ENCODE measurements at regions not wholly inside any gene's neighbourhood (a gene's known extent, or its start where the extent isn't known, plus 50 kb on each side); places are given as distances from the start of the nearest gene placed in this dataset.

DNA sequence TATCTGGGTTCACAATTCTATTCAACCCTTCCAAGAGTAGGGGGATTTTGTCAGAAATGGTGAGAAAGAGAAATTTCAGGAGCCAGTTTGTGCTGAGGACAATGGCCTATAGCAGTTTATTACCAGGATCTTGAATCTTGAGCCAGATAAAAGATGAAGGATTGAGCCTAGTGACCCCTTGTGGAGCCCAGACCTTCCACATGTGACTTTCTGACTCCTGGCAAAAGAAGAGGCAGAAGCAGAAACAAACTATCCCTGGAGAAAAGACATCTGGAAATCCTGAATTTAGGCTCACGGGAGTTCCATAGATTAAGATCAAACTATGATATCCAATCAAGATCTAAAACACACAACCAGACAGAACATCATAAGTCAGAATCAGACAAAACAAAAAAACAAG lies 60.9 kb upstream of the CHRM2 start:
- 9% methylated on average over 1 of the region's 1 CpG for WGBS (ENCODE audit: insufficient coverage, low coverage, low lambda C conversion rate, missing lambda C conversion rate)

DNA sequence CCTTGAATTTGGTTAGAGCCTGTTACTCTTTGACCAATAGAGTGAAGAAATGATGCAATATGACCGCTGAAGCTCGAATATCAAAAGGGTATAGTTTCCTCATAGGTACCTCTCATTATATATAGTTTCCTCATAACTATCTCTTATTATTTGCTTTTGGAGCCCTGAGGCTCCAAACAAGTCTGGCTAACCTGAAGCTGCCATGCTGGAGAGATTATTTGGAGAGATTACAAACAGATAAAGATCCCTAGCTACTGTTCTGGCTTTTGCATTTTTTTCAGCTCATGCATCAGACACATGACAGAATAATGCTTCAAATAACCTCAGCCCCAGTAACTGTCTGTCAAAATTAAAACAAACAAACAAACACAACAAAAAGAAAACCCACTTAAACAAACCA lies 65.4 kb upstream of the CHRM2 start:
- no peaks in the 10 kb centered on the region for H3K9me3 ChIP-seq
- no peak for TF ChIP-seq POLR2A (IDR thresholded peaks at IDR 0.05)
- TF ChIP-seq, protein P1, sequence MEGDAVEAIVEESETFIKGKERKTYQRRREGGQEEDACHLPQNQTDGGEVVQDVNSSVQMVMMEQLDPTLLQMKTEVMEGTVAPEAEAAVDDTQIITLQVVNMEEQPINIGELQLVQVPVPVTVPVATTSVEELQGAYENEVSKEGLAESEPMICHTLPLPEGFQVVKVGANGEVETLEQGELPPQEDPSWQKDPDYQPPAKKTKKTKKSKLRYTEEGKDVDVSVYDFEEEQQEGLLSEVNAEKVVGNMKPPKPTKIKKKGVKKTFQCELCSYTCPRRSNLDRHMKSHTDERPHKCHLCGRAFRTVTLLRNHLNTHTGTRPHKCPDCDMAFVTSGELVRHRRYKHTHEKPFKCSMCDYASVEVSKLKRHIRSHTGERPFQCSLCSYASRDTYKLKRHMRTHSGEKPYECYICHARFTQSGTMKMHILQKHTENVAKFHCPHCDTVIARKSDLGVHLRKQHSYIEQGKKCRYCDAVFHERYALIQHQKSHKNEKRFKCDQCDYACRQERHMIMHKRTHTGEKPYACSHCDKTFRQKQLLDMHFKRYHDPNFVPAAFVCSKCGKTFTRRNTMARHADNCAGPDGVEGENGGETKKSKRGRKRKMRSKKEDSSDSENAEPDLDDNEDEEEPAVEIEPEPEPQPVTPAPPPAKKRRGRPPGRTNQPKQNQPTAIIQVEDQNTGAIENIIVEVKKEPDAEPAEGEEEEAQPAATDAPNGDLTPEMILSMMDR (IDR thresholded peaks at IDR 0.05) = no peak
- no peak overlapping the region for H3K27ac ChIP-seq
- intact Hi-C loops (cut with DNase I) = no loop called here
- H3K27me3 ChIP-seq = no peaks in the 10 kb centered on the region
- WGBS (ENCODE audit: insufficient coverage, low coverage, low lambda C conversion rate, missing lambda C conversion rate) = 57% methylated on average over 2 of the region's 2 CpGs
- H3K36me3 ChIP-seq = no peaks in the 10 kb centered on the region
- DNase-seq (no peak), ATAC-seq (no peak)
- no peaks in the 10 kb centered on the region for H3K4me1 ChIP-seq
- no peak overlapping the region for H3K4me3 ChIP-seq

More for the DNA sequence above, 60.9 kb upstream of the CHRM2 start:
- Histone ChIP-seq H3K4me3 (no peak overlapping the region), H3K36me3 (no peaks in the 10 kb centered on the region), H3K27ac (no peak overlapping the region), H3K9me3 (no peaks in the 10 kb centered on the region), H3K27me3 (no peaks in the 10 kb centered on the region), H3K4me1 (no peaks in the 10 kb centered on the region)
- DNase-seq (no peak), ATAC-seq (no peak)
- TF ChIP-seq POLR2A (IDR thresholded peaks at IDR 0.05) = no peak
- TF ChIP-seq, protein P1 (IDR thresholded peaks at IDR 0.05) = no peak
- intact Hi-C loops (cut with DNase I) = no loop called here

DNA sequence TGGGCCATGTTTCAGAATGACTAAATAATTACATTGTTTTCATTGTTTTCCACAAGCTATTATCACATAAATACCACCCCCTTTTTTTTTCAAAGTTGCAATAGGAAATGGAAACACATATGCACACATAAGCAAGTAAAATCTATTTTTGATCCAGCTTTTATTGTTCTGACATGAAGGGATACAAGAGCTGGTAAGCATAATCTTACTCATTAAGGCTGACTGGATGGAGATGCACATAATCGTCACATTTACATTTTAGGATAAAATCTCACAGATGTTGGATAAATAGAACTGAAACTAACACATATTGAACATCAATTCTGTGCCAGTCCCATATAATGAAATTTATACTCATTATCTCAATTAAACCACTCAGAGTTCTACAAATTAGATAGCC lies 84.5 kb upstream of the CHRM2 start:
- Histone ChIP-seq H3K9me3 (no peaks in the 10 kb centered on the region), H3K27ac (no peak overlapping the region), H3K4me1 (no peaks in the 10 kb centered on the region), H3K36me3 (no peaks in the 10 kb centered on the region), H3K27me3 (no peaks in the 10 kb centered on the region), H3K4me3 (no peak overlapping the region)
- TF ChIP-seq, protein P1 (IDR thresholded peaks at IDR 0.05) = no peak
- TF ChIP-seq POLR2A (IDR thresholded peaks at IDR 0.05) = no peak
- no peak for ATAC-seq
- no peak for DNase-seq
- 46% methylated on average over 1 of the region's 1 CpG for WGBS (ENCODE audit: insufficient coverage, low coverage, low lambda C conversion rate, missing lambda C conversion rate)
- intact Hi-C loops (cut with DNase I) = no loop called here

DNA sequence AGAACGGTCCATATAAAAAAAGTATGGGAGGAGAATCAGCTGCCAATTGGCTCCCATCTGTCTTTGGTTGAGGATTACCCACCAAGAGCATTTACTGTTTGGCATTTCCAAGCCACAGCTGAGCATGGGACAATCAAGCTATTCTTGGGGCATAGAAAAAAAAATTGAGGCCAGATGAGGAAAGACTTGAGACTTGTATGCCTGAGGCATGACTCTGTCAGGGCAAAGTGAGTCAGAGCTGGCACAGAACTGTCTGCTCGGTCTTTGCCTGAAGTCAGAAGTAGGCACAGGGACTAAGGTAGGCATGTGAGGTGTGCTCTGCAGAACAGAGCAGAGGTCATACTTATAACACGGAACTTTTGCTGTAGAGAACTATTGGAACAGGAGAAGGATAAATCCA lies 126.5 kb upstream of the CHRM2 start:
- H3K9me3 ChIP-seq = no peaks in the 10 kb centered on the region
- no peak overlapping the region for H3K27ac ChIP-seq
- intact Hi-C loops (cut with DNase I) = no loop called here
- H3K4me1 ChIP-seq = no peaks in the 10 kb centered on the region
- ATAC-seq (no peak), DNase-seq (no peak)
- no peaks in the 10 kb centered on the region for H3K27me3 ChIP-seq
- H3K4me3 ChIP-seq = no peak overlapping the region
- 57% methylated on average over 3 of the region's 3 CpGs for WGBS (ENCODE audit: insufficient coverage, low coverage, low lambda C conversion rate, missing lambda C conversion rate)
- TF ChIP-seq POLR2A (IDR thresholded peaks at IDR 0.05) = no peak
- TF ChIP-seq, protein P1 (IDR thresholded peaks at IDR 0.05) = no peak
- H3K36me3 ChIP-seq = no peaks in the 10 kb centered on the region

DNA sequence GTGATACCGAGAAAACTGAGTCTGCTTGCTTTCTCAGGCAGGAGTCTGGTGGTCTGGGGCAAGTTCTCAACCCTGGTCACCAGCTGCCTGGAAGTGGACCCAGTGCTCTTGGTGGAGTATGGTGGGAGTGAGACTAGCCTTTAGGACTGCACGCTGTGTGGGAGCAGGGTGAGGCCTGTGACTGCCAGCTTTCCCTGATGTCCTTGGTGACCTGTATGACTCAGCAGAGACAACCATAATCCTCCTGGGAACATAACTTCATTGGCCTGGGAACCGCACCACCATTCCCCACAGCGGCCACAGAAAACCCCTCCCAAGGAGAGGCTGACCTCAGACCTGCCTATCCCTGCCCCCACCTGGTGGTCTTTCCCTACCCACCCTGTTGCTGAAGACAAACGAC lies 139.5 kb upstream of the CHRM2 start:
- TF ChIP-seq, protein P1 (IDR thresholded peaks at IDR 0.05) = no peak
- TF ChIP-seq POLR2A (IDR thresholded peaks at IDR 0.05) = no peak
- H3K27ac ChIP-seq = no peak overlapping the region
- ATAC-seq = no peak

More for the DNA sequence above, 139.5 kb upstream of the CHRM2 start:
- 40% methylated on average over 2 of the region's 5 CpGs for WGBS (ENCODE audit: insufficient coverage, low coverage, low lambda C conversion rate, missing lambda C conversion rate)
- H3K36me3 ChIP-seq = no peaks in the 10 kb centered on the region
- H3K9me3 ChIP-seq = no peaks in the 10 kb centered on the region
- DNase-seq = no peak
- H3K4me3 ChIP-seq = no peak overlapping the region
- no peaks in the 10 kb centered on the region for H3K27me3 ChIP-seq
- intact Hi-C loops (cut with DNase I) = no loop called here
- no peaks in the 10 kb centered on the region for H3K4me1 ChIP-seq
